Astrocyte (in vitro differentiated cells and primary cell): ENCODE measurements at regions not wholly inside any gene's neighbourhood (a gene's known extent, or its start where the extent isn't known, plus 50 kb on each side); places are given as distances from the start of the nearest gene placed in this dataset.

Experiments used
- DNase-seq: peaks from one replicate; pipeline ENCODE4 v3.0.0-alpha.2; 2010; ENCODE audit warnings: low read depth
- FAIRE-seq: peaks from 2 replicates; lab custom pipeline; 2011; peaks lifted over from hg19 to GRCh38; lab: Jason Lieb, UNC
- H2AFZ ChIP-seq: 2 replicates; pipeline ENCODE4 v1.6.0; 2012; ENCODE audit warnings: low read depth, low read length, inconsistent platforms
- H3K27ac ChIP-seq: 2 replicates; pipeline ENCODE4 v1.5.1; 2011; ENCODE audit warnings: low read depth, low read length, inconsistent platforms
- H3K27me3 ChIP-seq: 2 replicates; pipeline ENCODE4 v1.6.0; 2011; ENCODE audit warnings: low read length, inconsistent platforms; ENCODE audit not compliant: insufficient read depth
- H3K36me3 ChIP-seq: 2 replicates; pipeline ENCODE4 v1.5.1; 2011; ENCODE audit warnings: low read length, inconsistent platforms; ENCODE audit not compliant: insufficient read depth
- H3K4me1 ChIP-seq: 2 replicates; pipeline ENCODE4 v1.5.1; 2011; ENCODE audit warnings: low read length, inconsistent platforms; ENCODE audit not compliant: insufficient read depth
- H3K4me2 ChIP-seq: 2 replicates; pipeline ENCODE4 v1.6.0; 2012; ENCODE audit warnings: low read length, inconsistent platforms
- H3K4me3 ChIP-seq: 2 replicates; pipeline ENCODE4 v1.5.1; 2011; ENCODE audit warnings: low read depth, mild to moderate bottlenecking, low read length, inconsistent platforms; ENCODE audit not compliant: insufficient read depth
- H3K79me2 ChIP-seq: 2 replicates; pipeline ENCODE4 v1.6.0; 2012; ENCODE audit warnings: mild to moderate bottlenecking, low read length, inconsistent platforms; ENCODE audit not compliant: insufficient read depth
- H3K9ac ChIP-seq: 2 replicates; pipeline ENCODE4 v1.6.0; 2012; ENCODE audit warnings: mild to moderate bottlenecking, low read length, inconsistent platforms
- H3K9me3 ChIP-seq: 2 replicates; pipeline ENCODE4 v1.5.1; 2012; ENCODE audit warnings: low read depth, mild to moderate bottlenecking, low read length, inconsistent platforms; ENCODE audit not compliant: insufficient read depth
- H4K20me1 ChIP-seq: 2 replicates; pipeline ENCODE4 v1.6.0; 2012; ENCODE audit warnings: low read length, inconsistent platforms; ENCODE audit not compliant: insufficient read depth
- H3K27ac Mint-ChIP-seq: one replicate; pipeline ENCODE4 v1.8.0; 2021; ENCODE audit warnings: mild to moderate bottlenecking, mixed read lengths; ENCODE audit not compliant: unreplicated experiment
- H3K27me3 Mint-ChIP-seq: one replicate; pipeline ENCODE4 v1.8.0; 2021; ENCODE audit warnings: low read depth, mixed read lengths; ENCODE audit not compliant: unreplicated experiment
- H3K36me3 Mint-ChIP-seq: one replicate; pipeline ENCODE4 v1.8.0; 2021; ENCODE audit warnings: low read depth, mixed read lengths; ENCODE audit not compliant: unreplicated experiment
- H3K4me1 Mint-ChIP-seq: one replicate; pipeline ENCODE4 v1.8.0; 2021; ENCODE audit warnings: low read depth, mixed read lengths; ENCODE audit not compliant: unreplicated experiment
- H3K4me3 Mint-ChIP-seq: one replicate; pipeline ENCODE4 v1.8.0; 2021; ENCODE audit warnings: mild to moderate bottlenecking, moderate library complexity, mixed read lengths; ENCODE audit not compliant: unreplicated experiment
- H3K9me3 Mint-ChIP-seq: one replicate; pipeline ENCODE4 v1.8.0; 2021; ENCODE audit warnings: mild to moderate bottlenecking, mixed read lengths; ENCODE audit not compliant: unreplicated experiment
- CTCF ChIP-seq: IDR thresholded peaks from 2 replicates; pipeline ENCODE4 v1.5.1; 2011; ENCODE audit warnings: low read depth, mild to moderate bottlenecking, inconsistent platforms, low read length, moderate library complexity; ENCODE audit not compliant: insufficient read depth
- EZH2 ChIP-seq: IDR thresholded peaks from 2 replicates; pipeline ENCODE4 v1.6.1; 2012; ENCODE audit warnings: mild to moderate bottlenecking, low read length, inconsistent platforms; ENCODE audit not compliant: insufficient read depth

DNA sequence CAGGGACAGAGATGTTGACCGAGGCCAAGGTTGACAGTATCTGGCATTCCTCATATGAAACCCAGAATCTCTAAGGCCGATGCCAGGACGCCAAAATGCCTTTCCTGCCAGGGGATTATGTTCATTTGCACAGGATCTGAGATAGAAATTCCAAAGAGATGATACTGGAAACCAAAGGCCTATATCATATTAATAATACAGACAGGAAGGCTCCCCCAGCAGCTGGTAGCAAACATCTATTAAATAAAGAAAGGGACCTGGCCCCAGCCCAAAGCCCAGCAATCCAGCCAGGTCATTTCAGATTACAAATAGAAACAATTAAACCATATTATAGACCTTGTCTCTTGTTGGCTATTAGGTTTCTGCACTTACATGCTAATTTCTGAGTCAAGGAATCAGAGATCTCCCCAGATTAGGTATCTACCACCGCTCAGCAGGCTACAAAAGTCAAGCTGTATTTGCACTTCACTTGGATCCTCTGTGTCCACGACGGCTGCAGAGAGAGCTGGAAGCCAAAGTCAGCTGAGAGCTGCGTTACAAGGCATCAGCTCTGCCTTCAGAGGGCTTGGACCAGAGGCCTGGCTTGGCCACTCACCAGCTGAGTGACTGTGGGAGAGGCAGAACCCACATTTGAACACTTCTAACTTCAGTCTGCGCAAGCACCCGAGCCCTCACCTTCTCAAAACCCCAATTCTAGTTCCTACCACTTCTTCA is 269.3 kb upstream of the SIX2 start:
- peak; percentile 32 for DNase-seq
- Histone ChIP-seq H3K36me3 (no peaks in the 10 kb centered on the region), H3K9me3 (no peaks in the 10 kb centered on the region), H2AFZ (no peak overlapping the region), H3K9ac (no peak overlapping the region), H3K27me3 (no peaks in the 10 kb centered on the region), H3K79me2 (no peaks in the 10 kb centered on the region), H4K20me1 (no peaks in the 10 kb centered on the region), H3K27ac (no peak overlapping the region), H3K4me1 (peaks cover 8% of the 10 kb centered on the region), H3K4me3 (no peak overlapping the region), H3K4me2 (no peak overlapping the region)
- H3K36me3 Mint-ChIP-seq = no peaks in the 10 kb centered on the region
- H3K27ac Mint-ChIP-seq = no peak overlapping the region
- TF ChIP-seq CTCF (no peak), EZH2 (no peak)
- FAIRE-seq = no peak
- no peaks in the 10 kb centered on the region for H3K9me3 Mint-ChIP-seq
- peaks cover 33% of the 10 kb centered on the region for H3K4me1 Mint-ChIP-seq
- no peak overlapping the region for H3K4me3 Mint-ChIP-seq
- H3K27me3 Mint-ChIP-seq = peaks cover 6% of the 10 kb centered on the region

DNA sequence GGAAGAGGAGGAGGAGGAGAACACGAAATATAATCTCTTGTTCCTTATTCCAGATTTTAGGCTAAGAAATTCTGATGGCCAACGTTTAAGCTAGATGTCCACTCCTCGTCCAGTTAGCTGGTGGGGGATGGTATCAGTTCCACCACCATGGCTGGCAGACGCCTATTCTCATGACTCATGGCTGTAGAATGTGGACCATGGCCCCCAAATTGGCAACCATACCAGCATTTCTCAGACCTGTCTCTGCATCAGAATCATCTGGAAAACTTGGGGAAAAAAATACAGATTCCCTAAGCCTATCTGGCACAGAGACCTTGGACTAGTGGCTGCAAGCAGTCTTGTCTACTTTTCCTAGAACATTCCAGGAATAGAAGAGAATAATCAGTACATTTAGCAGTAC is 267.7 kb upstream of the SIX2 start:
- no peaks in the 10 kb centered on the region for H4K20me1 ChIP-seq
- H3K9me3 ChIP-seq = no peaks in the 10 kb centered on the region
- no peak overlapping the region for H3K4me2 ChIP-seq
- no peaks in the 10 kb centered on the region for H3K36me3 Mint-ChIP-seq
- no peak overlapping the region for H3K9ac ChIP-seq
- H2AFZ ChIP-seq = no peak overlapping the region
- no peaks in the 10 kb centered on the region for H3K79me2 ChIP-seq
- FAIRE-seq = no peak
- H3K4me1 ChIP-seq = peaks cover 5% of the 10 kb centered on the region
- no peaks in the 10 kb centered on the region for H3K36me3 ChIP-seq
- H3K4me3 ChIP-seq = no peak overlapping the region
- H3K27me3 Mint-ChIP-seq = peaks cover 9% of the 10 kb centered on the region
- H3K27me3 ChIP-seq = no peaks in the 10 kb centered on the region
- no peak overlapping the region for H3K27ac Mint-ChIP-seq
- no peak for TF ChIP-seq EZH2
- no peak for TF ChIP-seq CTCF
- no peak overlapping the region for H3K27ac ChIP-seq
- H3K4me3 Mint-ChIP-seq = no peak overlapping the region
- peak; percentile 46 for DNase-seq
- no peaks in the 10 kb centered on the region for H3K9me3 Mint-ChIP-seq
- peaks cover 28% of the 10 kb centered on the region for H3K4me1 Mint-ChIP-seq

DNA sequence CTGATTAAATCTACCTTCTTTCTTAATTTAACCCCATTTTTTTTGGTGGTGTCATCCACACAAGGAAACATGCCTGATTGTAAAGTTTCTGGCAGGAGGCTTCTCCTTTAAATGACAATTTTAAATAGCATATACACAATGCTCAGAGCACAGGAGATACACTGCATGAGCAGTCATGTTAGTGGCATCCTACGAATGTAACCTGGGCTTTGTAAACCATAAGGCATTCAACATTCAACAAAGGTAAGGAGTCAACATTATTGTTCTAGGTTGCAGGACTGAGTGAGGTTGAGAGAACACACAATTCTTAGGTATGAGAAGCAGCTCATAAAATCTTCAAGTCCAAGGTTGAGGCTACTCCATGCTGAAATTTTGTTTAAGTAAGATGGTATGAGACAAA is 266.6 kb upstream of the SIX2 start:
- no peaks in the 10 kb centered on the region for H4K20me1 ChIP-seq
- H3K36me3 ChIP-seq = no peaks in the 10 kb centered on the region
- H3K4me1 ChIP-seq = peaks cover 5% of the 10 kb centered on the region
- DNase-seq (no peak), FAIRE-seq (no peak)
- Mint-ChIP-seq H3K4me1 (peaks cover 28% of the 10 kb centered on the region), H3K27ac (peak overlapping the region; percentile 72), H3K4me3 (no peak overlapping the region), H3K27me3 (peaks cover 11% of the 10 kb centered on the region), H3K36me3 (no peaks in the 10 kb centered on the region), H3K9me3 (no peaks in the 10 kb centered on the region)
- no peak overlapping the region for H2AFZ ChIP-seq
- H3K79me2 ChIP-seq = no peaks in the 10 kb centered on the region
- no peaks in the 10 kb centered on the region for H3K9me3 ChIP-seq
- no peak overlapping the region for H3K4me3 ChIP-seq
- TF ChIP-seq CTCF = no peak
- no peak for TF ChIP-seq EZH2
- H3K4me2 ChIP-seq = peak overlapping the region; percentile 21
- H3K27ac ChIP-seq = no peak overlapping the region
- no peaks in the 10 kb centered on the region for H3K27me3 ChIP-seq
- no peak overlapping the region for H3K9ac ChIP-seq
